Loucy (cell line): ENCODE measurements at regions not wholly inside any gene's neighbourhood (a gene's known extent, or its start where the extent isn't known, plus 50 kb on each side); places are given as distances from the start of the nearest gene placed in this dataset.

Source experiments
- H2AFZ ChIP-seq: fragments of 200-600 bp; sonication (generic); 2 replicates; pipeline ENCODE4 v1.6.0; 2016; ENCODE audit warnings: antibody characterized with exemption, mild to moderate bottlenecking, low read length, moderate library complexity
- H3F3A ChIP-seq: fragments of 200-600 bp; 2 replicates; pipeline ENCODE4 v1.6.0; 2016; ENCODE audit warnings: antibody characterized with exemption, low read depth, mild to moderate bottlenecking
- H3K27me3 ChIP-seq: fragments of 200-600 bp; sonication (generic); 2 replicates; pipeline ENCODE4 v1.6.1; 2014; ENCODE audit warnings: low read length, mild to moderate bottlenecking; ENCODE audit not compliant: insufficient read depth, poor library complexity, severe bottlenecking
- H3K36me3 ChIP-seq: fragments of 200-600 bp; sonication (generic); 2 replicates; pipeline ENCODE4 v1.6.1; 2016; ENCODE audit warnings: low read length; ENCODE audit not compliant: insufficient read depth
- H3K4me1 ChIP-seq: fragments of 200-600 bp; sonication (generic); 2 replicates; pipeline ENCODE4 v1.5.1; 2014; ENCODE audit warnings: low read length, mild to moderate bottlenecking; ENCODE audit not compliant: insufficient read depth, poor library complexity, severe bottlenecking
- H3K4me2 ChIP-seq: fragments of 200-600 bp; sonication (generic); 2 replicates; pipeline ENCODE4 v1.6.0; 2014; ENCODE audit warnings: antibody characterized with exemption, low read length, low read depth, mild to moderate bottlenecking; ENCODE audit not compliant: poor library complexity, severe bottlenecking
- H3K4me3 ChIP-seq: fragments of 200-600 bp; sonication (generic); 2 replicates; pipeline ENCODE4 v1.5.1; 2014; ENCODE audit warnings: low read length, mild to moderate bottlenecking, mixed read lengths; ENCODE audit not compliant: poor library complexity, severe bottlenecking
- H3K79me2 ChIP-seq: fragments of 200-600 bp; sonication (generic); 2 replicates; pipeline ENCODE4 v1.6.1; 2014; ENCODE audit warnings: low read length; ENCODE audit not compliant: insufficient read depth
- H3K9ac ChIP-seq: fragments of 200-600 bp; sonication (generic); 2 replicates; pipeline ENCODE4 v1.6.0; 2014; ENCODE audit warnings: mild to moderate bottlenecking, low read depth, low read length, moderate library complexity; ENCODE audit not compliant: poor library complexity, severe bottlenecking
- H3K9me2 ChIP-seq: fragments of 200-600 bp; sonication (generic); replicated peaks from 2 replicates; pipeline ENCODE4 v1.6.1; 2016; ENCODE audit warnings: low read depth, low read length, mixed read lengths
- H3K9me3 ChIP-seq: fragments of 200-600 bp; sonication (generic); 2 replicates; pipeline ENCODE4 v1.6.1; 2014; ENCODE audit warnings: mild to moderate bottlenecking, antibody characterized with exemption, low read length, low read depth; ENCODE audit not compliant: insufficient read depth
- H4K20me1 ChIP-seq: fragments of 200-600 bp; sonication (generic); 2 replicates; pipeline ENCODE4 v1.6.0; 2014; ENCODE audit warnings: antibody characterized with exemption, low read length, mild to moderate bottlenecking; ENCODE audit not compliant: insufficient read depth, poor library complexity, severe bottlenecking
- EZH2phosphoT487 ChIP-seq: fragments of 200-600 bp; IDR thresholded peaks from 2 replicates; pipeline ENCODE4 v1.6.1; 2018; ENCODE audit warnings: antibody characterized with exemption, mild to moderate bottlenecking, moderate library complexity, borderline replicate concordance
- TF ChIP-seq, protein P1 (sequence below): fragments of 200-600 bp; sonication (generic); conservative IDR thresholded peaks from 2 replicates; pipeline ENCODE4 v1.5.1; 2014; ENCODE audit warnings: mild to moderate bottlenecking, antibody characterized with exemption, low read length

DNA sequence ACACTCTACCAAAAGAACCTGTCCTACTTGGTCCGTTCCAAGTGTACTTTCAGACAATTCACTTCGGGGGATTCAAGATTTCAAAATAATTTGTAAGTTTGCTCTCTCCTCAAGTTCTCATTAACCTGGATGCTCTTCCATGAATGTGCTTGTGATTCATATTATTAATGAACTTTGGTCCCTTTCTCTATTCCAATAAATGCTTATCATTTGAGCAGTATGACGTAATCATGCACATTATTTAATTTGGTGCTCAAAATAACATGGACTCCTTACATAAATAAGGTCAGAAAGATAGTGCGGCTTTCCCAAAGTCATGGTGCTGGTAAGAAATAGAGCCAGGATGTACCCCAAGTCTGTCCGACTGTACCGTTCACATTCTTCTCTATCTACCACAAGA lies 323.2 kb upstream of the SLCO3A1 start:
- no peak overlapping the region for H2AFZ ChIP-seq
- H3K4me2 ChIP-seq, result no peak overlapping the region
- no peaks in the 10 kb centered on the region for H3K36me3 ChIP-seq
- no peaks in the 10 kb centered on the region for H3K4me1 ChIP-seq
- H3K79me2 ChIP-seq, result no peaks in the 10 kb centered on the region
- H3K4me3 ChIP-seq, result no peak overlapping the region
- H3K27me3 ChIP-seq, result no peaks in the 10 kb centered on the region
- no peak overlapping the region for H3K9ac ChIP-seq
- TF ChIP-seq EZH2phosphoT487, result no peak
- TF ChIP-seq, protein P1, sequence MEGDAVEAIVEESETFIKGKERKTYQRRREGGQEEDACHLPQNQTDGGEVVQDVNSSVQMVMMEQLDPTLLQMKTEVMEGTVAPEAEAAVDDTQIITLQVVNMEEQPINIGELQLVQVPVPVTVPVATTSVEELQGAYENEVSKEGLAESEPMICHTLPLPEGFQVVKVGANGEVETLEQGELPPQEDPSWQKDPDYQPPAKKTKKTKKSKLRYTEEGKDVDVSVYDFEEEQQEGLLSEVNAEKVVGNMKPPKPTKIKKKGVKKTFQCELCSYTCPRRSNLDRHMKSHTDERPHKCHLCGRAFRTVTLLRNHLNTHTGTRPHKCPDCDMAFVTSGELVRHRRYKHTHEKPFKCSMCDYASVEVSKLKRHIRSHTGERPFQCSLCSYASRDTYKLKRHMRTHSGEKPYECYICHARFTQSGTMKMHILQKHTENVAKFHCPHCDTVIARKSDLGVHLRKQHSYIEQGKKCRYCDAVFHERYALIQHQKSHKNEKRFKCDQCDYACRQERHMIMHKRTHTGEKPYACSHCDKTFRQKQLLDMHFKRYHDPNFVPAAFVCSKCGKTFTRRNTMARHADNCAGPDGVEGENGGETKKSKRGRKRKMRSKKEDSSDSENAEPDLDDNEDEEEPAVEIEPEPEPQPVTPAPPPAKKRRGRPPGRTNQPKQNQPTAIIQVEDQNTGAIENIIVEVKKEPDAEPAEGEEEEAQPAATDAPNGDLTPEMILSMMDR, result no peak
- no peaks in the 10 kb centered on the region for H4K20me1 ChIP-seq
- no peaks in the 10 kb centered on the region for H3F3A ChIP-seq
- no peaks in the 10 kb centered on the region for H3K9me3 ChIP-seq
- no peaks in the 10 kb centered on the region for H3K9me2 ChIP-seq

DNA sequence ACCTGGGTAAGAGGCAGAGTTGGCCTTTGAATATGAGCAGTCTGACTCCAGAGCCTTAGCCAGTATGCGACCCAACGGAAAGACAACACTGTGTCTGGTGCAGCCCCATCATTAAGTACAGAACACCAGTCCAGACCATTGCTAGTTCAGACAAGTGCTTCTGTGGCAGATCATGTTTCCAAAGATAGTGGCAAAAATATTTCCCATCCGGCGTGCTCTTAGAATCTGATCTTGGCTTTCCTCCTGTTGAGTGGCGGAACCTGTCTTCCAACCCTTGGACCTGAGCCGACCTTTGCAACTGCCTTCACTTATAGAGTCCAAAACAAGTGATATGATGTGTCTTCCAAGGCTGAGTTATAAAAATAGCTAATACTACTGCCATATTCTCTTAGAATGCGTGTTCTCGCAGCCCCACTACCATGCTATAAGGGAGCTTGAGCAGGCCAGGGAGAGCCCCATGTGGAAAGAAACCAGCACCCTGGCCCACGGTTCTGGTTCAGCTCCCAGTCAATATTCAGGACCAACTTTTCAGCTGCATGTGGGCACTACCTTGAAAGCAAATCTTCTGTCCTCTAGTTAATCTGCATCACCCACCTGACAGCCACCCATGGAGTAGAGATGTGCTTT lies 322.4 kb upstream of the SLCO3A1 start:
- H2AFZ ChIP-seq, result no peak overlapping the region
- no peaks in the 10 kb centered on the region for H3K4me1 ChIP-seq
- no peaks in the 10 kb centered on the region for H3K79me2 ChIP-seq
- TF ChIP-seq EZH2phosphoT487, result no peak
- TF ChIP-seq, protein P1, result no peak
- H3K27me3 ChIP-seq, result no peaks in the 10 kb centered on the region
- no peak overlapping the region for H3K4me3 ChIP-seq
- no peaks in the 10 kb centered on the region for H3K9me3 ChIP-seq
- H3K36me3 ChIP-seq, result no peaks in the 10 kb centered on the region
- no peaks in the 10 kb centered on the region for H3K9me2 ChIP-seq
- H3K4me2 ChIP-seq, result no peak overlapping the region
- no peaks in the 10 kb centered on the region for H4K20me1 ChIP-seq
- H3F3A ChIP-seq, result no peaks in the 10 kb centered on the region
- H3K9ac ChIP-seq, result no peak overlapping the region

DNA sequence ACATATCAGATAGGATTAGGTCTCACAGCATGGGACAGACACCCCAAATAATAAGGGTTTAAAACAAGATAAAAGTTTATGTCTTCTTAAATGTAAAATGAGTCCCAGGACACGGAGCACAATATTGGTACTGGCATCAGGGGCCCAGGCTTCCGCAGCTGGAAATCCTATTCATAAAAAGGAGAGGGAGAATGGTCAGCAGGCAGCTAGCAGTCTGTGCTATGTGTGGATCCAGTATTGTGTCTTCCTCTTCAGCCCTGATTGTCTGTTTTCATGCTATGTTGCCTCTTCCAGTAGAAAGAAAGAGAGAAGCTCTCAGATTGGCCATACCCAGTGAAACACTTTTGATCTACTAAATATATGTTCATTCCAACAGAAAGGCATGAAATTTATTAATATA lies 319.3 kb upstream of the SLCO3A1 start:
- no peak overlapping the region for H2AFZ ChIP-seq

More for the DNA sequence above, 319.3 kb upstream of the SLCO3A1 start:
- no peaks in the 10 kb centered on the region for H3K9me2 ChIP-seq
- no peaks in the 10 kb centered on the region for H3K27me3 ChIP-seq
- H3K4me1 ChIP-seq, result peaks cover 3% of the 10 kb centered on the region
- TF ChIP-seq EZH2phosphoT487, result no peak
- TF ChIP-seq, protein P1, result no peak
- no peak overlapping the region for H3K4me2 ChIP-seq
- no peaks in the 10 kb centered on the region for H3K9me3 ChIP-seq
- H4K20me1 ChIP-seq, result no peaks in the 10 kb centered on the region
- H3K79me2 ChIP-seq, result no peaks in the 10 kb centered on the region
- H3F3A ChIP-seq, result no peaks in the 10 kb centered on the region
- H3K36me3 ChIP-seq, result no peaks in the 10 kb centered on the region
- no peak overlapping the region for H3K4me3 ChIP-seq
- no peak overlapping the region for H3K9ac ChIP-seq
